Raji (cell line): ENCODE measurements at regions not wholly inside any gene's neighbourhood (a gene's known extent, or its start where the extent isn't known, plus 50 kb on each side); places are given as distances from the start of the nearest gene placed in this dataset.

Experiments
- POLR2A ChIP-seq: IDR thresholded peaks from 2 replicates; pipeline ENCODE4 v1.6.1; 2011; ENCODE audit warnings: low read depth, low read length, control low read depth; ENCODE audit not compliant: insufficient read depth

DNA sequence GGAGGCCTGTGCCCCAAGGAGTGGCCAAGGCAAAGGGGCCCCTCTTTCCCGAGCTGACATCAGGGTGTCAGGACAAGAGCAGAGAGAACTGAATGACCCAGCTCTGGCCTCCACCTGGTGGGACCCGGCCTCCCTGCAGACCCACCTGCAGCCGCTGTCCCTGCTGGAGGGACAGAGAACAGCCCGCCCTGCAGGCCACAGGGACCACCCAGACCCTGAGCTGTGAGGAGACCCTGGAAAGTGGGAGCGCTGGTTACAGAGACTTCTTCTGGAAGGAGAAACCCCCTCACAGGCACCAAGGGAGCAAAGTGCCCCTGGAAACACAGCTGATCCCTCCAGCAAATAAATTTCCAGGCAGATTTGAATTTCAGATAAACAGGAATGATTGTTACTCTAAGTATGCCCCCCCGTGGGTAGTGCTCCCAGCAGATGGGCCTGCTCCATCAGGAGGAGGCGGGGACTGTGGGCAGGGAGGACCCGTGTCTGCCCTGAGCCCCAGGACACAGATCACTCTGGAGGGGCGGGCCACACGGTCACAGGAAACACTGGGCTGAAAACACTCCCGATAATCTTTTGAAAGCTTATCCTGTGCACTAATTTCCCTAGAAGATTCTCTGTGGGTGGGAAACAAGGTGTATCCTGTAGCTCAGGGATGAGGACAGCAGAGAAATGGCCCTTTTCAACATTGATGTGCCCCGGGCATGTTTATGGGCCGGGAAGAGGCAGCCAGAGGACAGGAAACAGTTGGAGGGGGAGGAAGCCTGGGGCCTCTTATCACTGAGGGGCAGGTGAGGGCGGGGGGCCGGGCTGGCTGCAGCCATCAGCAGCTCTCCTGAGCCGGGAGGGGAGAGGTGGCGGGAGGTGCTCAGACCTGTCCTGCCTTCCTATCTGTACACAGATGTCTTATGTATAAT, 276.0 kb downstream of the ADGRD1 start:
- TF ChIP-seq POLR2A, result no peak

DNA sequence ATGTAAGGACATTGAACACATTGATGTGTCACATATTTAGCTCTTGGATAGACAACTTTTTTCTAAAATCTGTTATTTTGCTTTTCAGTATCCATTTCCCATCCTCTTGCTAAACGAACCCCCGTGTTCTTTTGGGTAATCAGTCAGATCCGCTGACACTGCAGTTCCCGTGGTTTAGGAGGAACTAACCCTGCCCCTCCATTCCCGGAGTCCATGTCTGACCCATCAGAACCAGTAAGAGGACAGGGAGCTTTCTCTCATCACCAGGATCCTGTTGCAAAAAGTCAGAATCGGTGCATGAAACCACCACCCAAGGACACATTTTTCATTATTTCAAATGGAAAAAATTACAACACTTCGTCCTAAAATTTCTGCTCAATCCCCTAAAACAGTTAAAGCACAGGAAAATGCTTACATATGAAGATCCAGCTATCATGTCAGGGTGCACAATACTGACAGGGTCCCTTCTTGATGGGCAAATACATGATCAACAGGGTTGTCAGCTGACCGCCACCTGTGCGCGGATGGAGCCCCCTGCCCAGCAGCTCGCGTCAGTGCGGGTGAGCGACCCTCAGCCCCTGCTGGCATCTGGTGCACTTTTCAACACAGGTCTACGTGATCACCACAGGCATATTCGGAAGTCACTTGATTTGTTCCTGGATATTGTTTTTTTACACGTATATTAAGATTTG, 276.8 kb downstream of the ADGRD1 start:
- no peak for TF ChIP-seq POLR2A

DNA sequence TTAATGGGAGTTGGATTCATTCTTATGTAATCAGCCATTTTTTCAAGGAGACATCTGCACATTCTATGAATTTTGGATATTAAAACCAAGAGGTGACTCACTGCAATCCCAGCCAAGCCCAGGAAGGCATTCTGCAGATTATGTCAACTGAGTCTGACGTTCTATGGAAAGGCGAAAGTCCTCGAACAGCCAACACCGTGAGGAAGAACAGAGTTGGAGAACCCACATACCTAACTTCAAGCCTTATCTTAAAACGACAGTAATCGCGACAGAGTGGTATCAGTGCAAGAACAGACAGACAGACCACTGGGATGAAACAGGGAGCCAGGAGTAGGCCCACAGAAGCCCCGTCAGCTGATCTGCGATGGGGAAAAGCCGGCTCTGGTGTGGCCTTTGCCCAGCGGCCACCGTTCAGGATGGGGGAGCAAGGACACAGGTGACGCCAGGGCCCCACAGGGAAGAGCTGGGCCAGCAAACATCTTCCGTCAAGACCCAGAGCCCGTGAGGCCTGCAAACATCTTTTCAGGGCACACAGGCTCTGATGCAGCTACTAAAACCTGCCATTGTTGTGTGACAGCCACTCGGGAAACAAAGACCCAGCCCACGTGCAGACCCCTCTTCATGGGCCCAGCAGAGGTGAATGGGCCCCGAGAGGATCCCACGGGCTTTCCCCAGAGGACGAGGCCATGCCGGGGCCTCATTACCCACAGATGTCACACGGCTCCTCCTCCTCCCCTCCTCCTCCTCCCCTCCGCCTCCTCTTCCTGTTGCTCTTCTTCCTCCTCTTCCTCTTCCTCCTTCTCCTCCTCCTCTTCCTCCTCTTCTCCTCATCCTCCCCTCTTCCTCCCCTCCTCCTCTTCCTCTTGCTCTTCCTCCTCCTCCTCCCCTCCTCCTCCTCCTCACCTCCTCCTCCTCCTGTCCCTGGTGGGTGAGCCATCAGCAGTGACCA, 277.6 kb downstream of the ADGRD1 start:
- TF ChIP-seq POLR2A, result no peak

DNA sequence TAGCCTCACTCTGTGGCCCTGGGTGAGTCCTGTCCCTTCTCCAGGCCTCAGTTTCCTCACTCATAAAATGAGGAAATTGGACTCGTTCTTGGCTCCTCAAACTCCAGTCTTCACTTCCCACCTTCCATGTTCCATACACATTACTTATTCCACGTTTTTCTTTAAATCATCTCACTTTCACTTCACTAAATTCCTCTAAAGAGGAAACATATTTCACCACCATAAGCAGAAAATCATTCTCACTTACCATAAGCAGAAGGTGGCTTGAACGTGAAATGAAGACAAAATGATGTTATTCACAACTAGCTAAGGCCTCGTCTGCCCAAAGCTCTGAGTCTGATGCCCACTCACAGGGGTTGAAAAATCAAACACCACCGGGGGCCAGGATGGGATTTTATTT, 278.3 kb downstream of the ADGRD1 start:
- no peak for TF ChIP-seq POLR2A

- TF ChIP-seq POLR2A, result no peak
Observed at GRCh38 chr12:131235871-131236271, 282.2 kb downstream of the ADGRD1 start.

DNA sequence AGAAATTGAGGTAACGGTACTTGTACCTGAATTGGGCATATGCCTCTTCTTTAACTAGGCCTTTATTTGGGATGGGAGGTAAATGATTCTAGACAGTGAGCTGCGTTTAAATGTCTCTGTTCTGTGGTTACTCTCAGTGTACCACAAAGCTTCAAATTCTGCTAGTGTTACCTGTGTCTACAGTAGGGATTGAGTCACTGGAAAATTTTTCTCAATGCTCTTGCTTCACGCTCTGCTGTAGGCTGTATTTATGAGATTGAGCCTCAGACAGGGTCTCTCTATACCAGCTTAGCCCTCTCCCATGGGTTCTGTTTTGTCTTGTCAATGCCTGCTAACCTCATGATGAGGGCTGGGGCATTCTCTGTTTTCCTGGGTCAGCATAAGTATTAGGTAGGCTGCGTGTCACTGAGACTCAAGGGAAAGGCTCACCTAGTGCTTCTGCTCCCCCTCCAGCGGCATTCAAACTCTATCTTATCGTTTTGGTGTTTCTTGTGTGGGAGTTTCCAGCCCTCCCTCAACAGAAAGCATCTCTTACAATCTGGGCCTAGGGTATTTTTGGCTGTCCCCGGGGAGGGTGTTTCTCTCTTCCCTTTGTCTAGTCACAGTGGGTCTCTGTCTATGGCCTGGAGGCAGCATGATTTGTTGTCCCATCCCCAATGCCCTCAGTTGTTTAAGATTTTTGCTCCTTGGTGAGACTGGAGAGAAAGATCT, 285.8 kb downstream of the ADGRD1 start:
- no peak for TF ChIP-seq POLR2A

DNA sequence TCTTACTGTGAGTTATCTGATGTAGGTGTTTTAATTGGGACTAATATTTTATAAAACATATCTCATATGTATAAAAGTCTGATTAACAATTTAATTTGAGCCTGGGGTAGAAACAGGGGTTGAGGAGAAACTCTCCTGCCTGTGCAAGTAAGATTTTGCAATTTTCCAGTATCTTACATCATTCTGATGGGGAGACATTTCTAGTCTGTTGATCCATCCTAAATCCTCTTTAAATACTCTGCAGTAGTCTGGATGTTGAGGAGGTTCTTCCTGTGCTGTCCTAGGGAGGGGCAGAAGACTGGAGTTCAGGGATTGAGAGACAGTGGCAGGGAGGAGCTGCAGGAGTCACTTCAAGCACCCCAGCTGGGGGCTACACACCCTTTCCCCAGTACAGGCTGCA, 287.8 kb downstream of the ADGRD1 start:
- no peak for TF ChIP-seq POLR2A

GRCh38 chr12:131242741-131243496, 289.2 kb downstream of the ADGRD1 start:
- TF ChIP-seq POLR2A, result no peak

DNA sequence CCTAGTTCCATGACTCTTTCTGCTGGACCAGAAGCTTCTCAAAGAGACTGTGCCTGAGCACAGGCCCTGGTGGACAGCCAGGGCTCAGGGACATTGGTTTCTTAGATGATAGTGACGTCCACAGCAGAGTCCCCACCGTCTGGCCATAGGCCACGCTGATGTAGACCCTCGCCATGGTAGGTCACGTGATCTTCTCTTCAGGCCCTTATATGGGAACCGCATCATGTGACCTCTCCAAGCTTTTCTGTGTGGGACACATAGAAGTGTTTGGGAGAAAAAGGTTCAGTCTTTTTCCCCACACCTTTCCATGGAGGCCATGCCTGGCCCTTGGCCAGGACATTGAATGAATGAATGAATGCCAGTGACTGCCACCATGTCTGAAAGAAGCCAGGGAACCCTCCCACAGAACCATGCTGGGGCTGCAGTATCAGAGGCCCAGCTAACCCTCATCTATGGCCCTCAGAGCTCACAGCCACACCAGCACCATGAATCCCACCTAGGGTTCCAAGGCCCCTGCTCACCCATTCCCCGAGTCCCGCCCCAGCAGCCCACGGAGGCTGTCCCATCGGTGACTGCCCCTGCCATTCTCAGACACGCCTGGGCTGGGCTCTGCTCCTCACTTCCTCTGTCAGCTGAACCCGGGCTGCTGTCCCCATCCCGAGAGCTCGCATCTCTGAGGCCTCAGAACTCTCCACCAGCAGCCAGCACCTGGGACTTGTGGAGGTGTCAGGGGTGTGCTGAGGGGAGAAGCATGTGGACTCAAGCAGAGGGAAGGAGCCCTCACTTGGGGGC, 292.1 kb downstream of the ADGRD1 start:
- no peak for TF ChIP-seq POLR2A

DNA sequence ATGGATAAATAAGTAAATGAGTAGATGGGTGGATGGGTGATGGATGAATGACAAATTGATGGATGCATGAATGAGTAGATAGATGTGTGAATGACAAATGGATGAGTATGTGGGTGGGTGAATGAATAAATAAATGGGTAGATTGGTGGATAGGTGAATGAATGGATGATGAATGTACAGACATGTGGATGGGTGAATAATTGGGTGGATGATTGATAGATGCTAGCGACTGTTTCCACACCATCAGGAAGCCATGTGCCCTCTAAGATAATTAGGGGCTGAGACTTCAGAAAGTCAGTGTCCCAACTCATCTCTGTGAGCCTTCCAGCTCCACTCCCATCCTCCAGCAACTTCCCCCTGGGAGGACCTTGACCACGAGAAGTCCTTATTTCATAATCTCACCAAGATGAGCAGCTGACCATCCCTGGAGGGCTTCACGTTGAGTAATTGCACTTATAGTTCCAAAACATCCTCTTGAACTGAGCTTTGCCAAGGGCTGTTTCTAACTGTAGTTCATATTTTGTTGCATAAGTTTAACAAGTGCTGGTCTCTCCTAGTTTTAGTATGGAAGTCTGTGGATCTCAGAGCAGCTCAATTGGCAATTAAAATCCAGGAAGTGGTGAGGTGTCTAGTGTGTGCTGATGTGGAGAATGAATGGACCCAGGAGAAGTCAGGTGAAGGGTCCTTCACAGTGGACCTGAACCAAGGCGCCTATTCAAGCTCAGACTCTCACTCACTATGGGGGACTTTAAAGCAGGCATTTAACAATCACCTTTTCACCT, 295.7 kb downstream of the ADGRD1 start:
- TF ChIP-seq POLR2A, result no peak

DNA sequence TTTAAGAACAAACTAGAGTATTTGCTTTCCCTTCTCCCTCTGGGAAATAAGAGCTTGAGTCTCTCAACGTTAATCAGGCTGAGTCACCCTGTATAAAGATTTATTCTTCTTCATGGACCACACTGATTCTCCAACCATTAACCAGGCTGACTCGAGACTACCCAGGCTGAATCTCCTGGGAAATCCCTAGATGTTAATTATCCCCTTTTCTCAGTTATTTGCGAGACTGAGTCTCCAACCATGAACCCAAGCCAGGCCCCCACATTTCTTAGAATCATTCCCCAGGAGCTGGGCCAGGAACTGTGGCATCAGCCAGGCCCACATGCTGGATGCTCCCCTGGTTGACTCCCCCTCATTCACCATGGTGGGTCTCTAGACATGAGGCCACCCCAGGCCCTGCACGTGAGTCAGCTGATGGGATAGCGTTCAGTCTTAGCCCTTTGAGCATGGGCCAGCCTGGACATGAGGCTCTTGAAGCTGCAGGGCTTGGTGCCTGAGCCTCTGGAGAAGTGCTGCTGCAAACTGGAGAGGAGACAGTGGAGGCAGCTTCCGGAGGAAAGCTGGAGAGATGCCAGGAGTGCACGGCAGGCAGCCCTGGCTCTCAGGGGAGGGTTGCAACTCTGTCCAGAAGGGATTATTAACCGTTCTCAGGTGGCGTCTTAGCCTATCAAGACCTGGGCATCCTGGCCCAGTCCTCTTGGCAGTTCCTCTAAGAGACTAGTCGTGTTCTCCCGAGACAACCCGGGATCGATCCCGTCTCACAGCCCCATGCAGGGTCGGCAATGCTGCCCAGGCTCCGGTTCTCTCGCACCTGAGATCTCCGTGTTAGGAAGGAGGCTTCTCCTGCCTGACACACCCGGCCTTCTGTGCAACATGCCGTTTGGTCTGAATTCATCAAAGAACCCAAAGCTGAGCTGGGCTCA, 296.6 kb downstream of the ADGRD1 start:
- no peak for TF ChIP-seq POLR2A
